GM19395 (cell line): ENCODE measurements at regions not wholly inside any gene's neighbourhood (a gene's known extent, or its start where the extent isn't known, plus 50 kb on each side); places are given as distances from the start of the nearest gene placed in this dataset.

Experiments
- ATAC-seq: cut with Tn5 transposase; IDR thresholded peaks from one replicate; pipeline ENCODE4 v1.9.1; 2021; ENCODE audit warnings: mild to moderate bottlenecking, moderate library complexity; ENCODE audit not compliant: unreplicated experiment

GRCh38 chr15:85941186-85941855 lies 138.3 kb upstream of the AGBL1 start:
- no peak for ATAC-seq

GRCh38 chr15:85942632-85943031 lies 137.0 kb upstream of the AGBL1 start:
- no peak for ATAC-seq

GRCh38 chr15:85943151-85943550 lies 136.5 kb upstream of the AGBL1 start:
- no peak for ATAC-seq

- ATAC-seq, result no peak
These were observed 135.9 kb upstream of the AGBL1 start for GRCh38 chr15:85943791-85944190.

GRCh38 chr15:85947021-85947420 lies 132.7 kb upstream of the AGBL1 start:
- no peak for ATAC-seq

- ATAC-seq, result no peak
These were observed 131.7 kb upstream of the AGBL1 start for GRCh38 chr15:85947936-85948335.

- ATAC-seq, result peak; percentile 88
These were observed 129.6 kb upstream of the AGBL1 start for GRCh38 chr15:85950101-85950500.

- no peak for ATAC-seq
These were observed 125.1 kb upstream of the AGBL1 start for GRCh38 chr15:85954586-85954985.

- peak; percentile 94 for ATAC-seq
These were observed 123.9 kb upstream of the AGBL1 start for GRCh38 chr15:85955501-85956391.

- ATAC-seq, result no peak
These were observed 123.0 kb upstream of the AGBL1 start for GRCh38 chr15:85956532-85957275.

- ATAC-seq, result no peak
These were observed 120.1 kb upstream of the AGBL1 start for GRCh38 chr15:85959611-85960010.

GRCh38 chr15:85960381-85960780 lies 119.3 kb upstream of the AGBL1 start:
- ATAC-seq, result no peak

- ATAC-seq, result no peak
These were observed 117.8 kb upstream of the AGBL1 start for GRCh38 chr15:85961821-85962220.

GRCh38 chr15:85963262-85963760 lies 116.4 kb upstream of the AGBL1 start:
- no peak for ATAC-seq

- no peak for ATAC-seq
These were observed 115.2 kb upstream of the AGBL1 start for GRCh38 chr15:85964471-85964870.

- ATAC-seq, result no peak
These were observed 112.1 kb upstream of the AGBL1 start for GRCh38 chr15:85967553-85967952.

- ATAC-seq, result no peak
These were observed 106.7 kb upstream of the AGBL1 start for GRCh38 chr15:85972805-85973540.

GRCh38 chr15:85973584-85974347 lies 105.9 kb upstream of the AGBL1 start:
- ATAC-seq, result no peak

GRCh38 chr15:85974348-85974705 lies 105.3 kb upstream of the AGBL1 start:
- no peak for ATAC-seq

GRCh38 chr15:85974742-85975141 lies 104.9 kb upstream of the AGBL1 start:
- ATAC-seq, result no peak
